Uterus (tissue), 2 donors: ENCODE measurements at regions not wholly inside any gene's neighbourhood (a gene's known extent, or its start where the extent isn't known, plus 50 kb on each side); places are given as distances from the start of the nearest gene placed in this dataset.

Source experiments
- CTCF ChIP-seq, 4 experiments: fragments of 200-600 bp in 2 of 4; fragments of 450-650 bp in 2 of 4; sonication (generic) in 2 of 4; IDR thresholded peaks; one replicate each; pipeline ENCODE4 v1.5.1; 2016 to 2019; ENCODE audit warnings: antibody characterized with exemption in 4 of 4, mild to moderate bottlenecking in 2 of 4, moderate library complexity in 1 of 4
- POLR2A ChIP-seq, 2 donors: fragments of 450-650 bp; IDR thresholded peaks; one replicate each; pipeline ENCODE4 v1.6.1; 2016; ENCODE audit warnings: antibody characterized with exemption in 2 of 2, mild to moderate bottlenecking in 1 of 2, moderate library complexity in 1 of 2

- TF ChIP-seq CTCF (IDR thresholded peaks at IDR 0.05): no peak
- TF ChIP-seq POLR2A (IDR thresholded peaks at IDR 0.05): no peak
Measured at GRCh38 chr9:11500780-11501179, 888.0 kb upstream of the PTPRD start.
